SKM-1 treated with dmso at 0.1 percent for 144 hours (cell line): ENCODE measurements at regions not wholly inside any gene's neighbourhood (a gene's known extent, or its start where the extent isn't known, plus 50 kb on each side); places are given as distances from the start of the nearest gene placed in this dataset.
A peak's percentile ranks its signal among the peaks of the same experiment; 100 is the strongest.
"Not testable (repeated sequence)": the region's sequence is repeated elsewhere in the genome, so short reads cannot be mapped to it uniquely, and the experiment has no call there.

Source experiments
- DNase-seq: peaks from one replicate; lab custom pipeline; 2025; ENCODE audit not compliant: unreplicated experiment; lab: John Stamatoyannopoulos, UW

DNA sequence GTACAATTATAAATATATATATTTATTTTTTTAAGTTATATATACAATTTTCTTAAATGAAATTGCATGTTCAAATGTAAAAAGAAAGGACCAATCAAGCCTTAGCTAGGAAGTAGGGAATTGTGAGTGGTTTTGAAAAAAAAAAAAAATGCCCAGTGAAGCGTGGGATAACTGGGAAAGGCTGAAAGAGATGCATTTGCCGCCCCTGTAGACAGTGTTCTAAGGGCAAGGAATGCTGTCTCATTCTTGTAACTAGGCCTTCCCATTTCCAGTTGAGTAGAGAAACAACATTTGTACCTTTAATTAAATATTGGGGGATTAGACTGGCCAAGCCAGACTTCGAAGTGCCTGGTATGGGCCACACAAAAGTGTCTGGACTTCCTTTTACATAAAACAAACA lies 430.1 kb upstream of the SLC35B3 start:
- no peak for DNase-seq

DNA sequence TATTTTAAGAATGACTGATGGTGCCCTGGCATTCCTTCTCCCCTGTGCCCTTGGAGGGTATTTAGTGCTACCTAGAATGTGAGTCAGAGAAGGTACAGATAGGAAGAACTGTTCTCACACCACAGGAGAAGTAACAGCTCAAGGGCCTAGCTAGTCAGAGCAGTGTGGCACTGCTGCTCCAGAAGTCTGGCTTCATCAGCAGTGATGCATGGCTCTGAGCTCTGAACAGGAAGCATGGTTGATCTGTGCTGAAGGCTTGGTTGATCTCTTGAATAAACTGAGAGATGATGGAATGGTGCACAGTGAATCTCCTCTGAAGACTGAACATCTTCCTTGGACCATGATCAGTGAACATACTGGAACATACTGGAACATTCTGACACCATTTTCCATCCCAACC lies 425.3 kb upstream of the SLC35B3 start:
- DNase-seq = no peak

GRCh38 chr6:8859501-8859900 lies 424.2 kb upstream of the SLC35B3 start:
- DNase-seq = no peak

GRCh38 chr6:8858854-8859331 lies 423.5 kb upstream of the SLC35B3 start:
- no peak for DNase-seq

DNA sequence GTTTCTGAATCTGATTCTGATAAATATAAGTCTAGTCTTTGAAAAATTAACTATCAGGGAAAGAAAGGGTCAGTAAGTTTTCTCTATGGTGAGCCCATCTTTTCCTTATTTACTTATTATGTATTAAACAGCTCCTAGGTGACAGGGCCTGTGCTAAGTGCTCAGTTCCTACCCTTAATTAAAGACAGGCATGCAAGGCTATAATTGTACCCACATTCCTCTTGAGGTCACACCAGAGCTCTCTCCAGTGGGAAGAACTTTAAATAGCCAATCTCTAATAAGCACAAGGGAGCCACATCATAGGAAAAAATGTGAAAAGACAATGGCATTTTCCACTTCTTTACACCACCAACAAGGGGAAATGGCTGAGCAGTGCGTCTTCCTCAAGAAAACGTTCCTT lies 421.8 kb upstream of the SLC35B3 start:
- DNase-seq = no peak

GRCh38 chr6:8855411-8855810 lies 420.1 kb upstream of the SLC35B3 start:
- peak; percentile 41 for DNase-seq

- no peak for DNase-seq
These were observed 417.0 kb upstream of the SLC35B3 start for GRCh38 chr6:8852332-8852731.

- not testable (repeated sequence) for DNase-seq
These were observed 411.3 kb upstream of the SLC35B3 start for GRCh38 chr6:8846680-8847079.

GRCh38 chr6:8845690-8846089 lies 410.3 kb upstream of the SLC35B3 start:
- DNase-seq = no peak

GRCh38 chr6:8844968-8845367 lies 409.6 kb upstream of the SLC35B3 start:
- no peak for DNase-seq

DNA sequence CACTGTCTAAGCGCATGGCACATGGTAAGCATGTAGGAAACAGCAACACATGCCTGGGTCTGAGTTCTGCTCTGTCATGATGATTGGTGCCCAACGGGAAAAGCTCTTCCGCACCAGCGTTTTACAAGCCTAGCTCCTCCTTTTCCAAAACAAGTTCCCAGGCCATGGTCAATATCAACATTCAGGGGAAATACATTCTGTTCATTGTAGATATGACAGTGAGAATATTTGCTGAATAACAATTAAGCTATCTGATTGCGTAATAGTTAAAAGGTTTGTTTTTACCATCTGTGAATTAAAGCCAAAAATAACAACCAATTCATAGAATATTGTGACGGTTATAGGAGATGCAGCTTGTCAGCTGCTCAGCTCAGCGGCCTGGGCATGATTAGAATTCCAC lies 404.3 kb upstream of the SLC35B3 start:
- no peak for DNase-seq

- no peak for DNase-seq
These were observed 402.0 kb upstream of the SLC35B3 start for GRCh38 chr6:8837343-8837742.

DNA sequence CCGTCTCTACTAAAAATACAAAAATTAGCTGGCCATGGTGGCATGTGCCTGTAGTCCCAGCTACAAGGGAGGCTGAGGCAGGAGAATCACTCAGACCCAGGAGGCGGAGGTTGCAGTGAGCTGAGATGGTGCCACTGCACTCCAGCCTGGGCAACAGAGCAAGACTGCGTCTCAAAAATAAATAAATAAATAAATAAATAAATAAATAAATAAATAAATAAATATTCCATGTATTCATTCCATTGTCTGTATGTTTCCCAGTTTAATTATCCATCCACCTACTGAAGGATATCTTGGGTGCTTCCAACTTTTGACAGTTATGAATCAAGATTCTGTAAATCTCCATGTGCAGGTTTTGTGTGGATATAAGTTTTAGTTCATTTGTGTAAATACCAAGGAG lies 397.4 kb upstream of the SLC35B3 start:
- DNase-seq = not testable (repeated sequence)

DNA sequence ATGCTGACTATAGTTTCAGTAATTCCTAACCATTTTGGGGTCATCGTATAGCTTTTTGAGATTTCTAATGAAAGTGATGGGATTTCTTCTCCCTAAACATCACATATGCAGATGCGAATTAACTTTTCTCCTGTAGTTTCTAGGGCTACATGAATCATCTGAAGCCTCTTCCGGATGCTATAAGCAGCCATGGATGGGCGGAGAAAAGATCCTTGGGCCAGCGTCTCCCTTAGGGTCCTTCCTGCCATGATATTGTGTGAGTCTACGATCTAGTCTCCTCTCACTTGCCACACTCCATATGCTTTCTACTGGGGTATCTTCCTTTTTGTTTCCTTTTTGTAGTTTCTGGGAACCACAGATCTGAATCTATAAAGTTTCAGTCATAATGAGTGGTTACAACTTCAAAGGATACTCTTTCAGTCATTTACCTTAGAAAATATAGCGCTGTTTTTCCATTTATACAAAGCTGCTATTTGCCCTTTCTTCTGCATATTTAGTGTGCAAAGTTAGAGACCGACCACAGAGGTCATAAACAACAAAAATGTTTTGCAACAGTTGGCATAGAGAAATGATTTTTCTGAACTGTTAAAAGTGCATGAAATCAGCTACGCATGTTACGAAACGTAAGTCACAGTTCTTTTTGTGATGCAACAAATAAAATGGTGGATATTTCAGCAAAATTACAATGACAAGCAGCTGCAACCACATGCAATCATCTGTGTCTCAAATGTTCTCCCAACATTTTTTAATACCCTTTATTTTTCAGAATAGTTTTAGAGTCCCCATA lies 396.2 kb upstream of the SLC35B3 start:
- peak; percentile 60 for DNase-seq

GRCh38 chr6:8830794-8831193 lies 395.4 kb upstream of the SLC35B3 start:
- DNase-seq = no peak

DNA sequence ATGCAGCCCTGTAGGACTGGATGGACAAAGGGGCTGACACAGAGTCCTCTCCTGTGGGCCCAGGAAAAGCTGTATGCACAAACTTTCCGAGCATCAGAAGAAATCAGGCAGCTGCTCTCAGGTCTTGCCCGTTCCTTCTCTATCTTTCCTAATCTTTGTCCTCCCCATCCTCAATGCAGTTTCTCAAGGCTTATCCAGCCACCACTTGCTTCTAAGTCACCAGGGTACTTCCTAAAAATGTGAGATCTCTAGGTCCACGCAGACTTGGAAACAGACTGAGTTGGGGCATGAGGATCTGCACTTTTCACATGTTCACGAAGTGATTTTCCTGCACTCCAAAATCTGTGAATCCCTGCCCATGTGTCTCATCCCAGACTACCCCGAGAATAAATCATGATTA lies 394.5 kb upstream of the SLC35B3 start:
- DNase-seq = peak; percentile 15

DNA sequence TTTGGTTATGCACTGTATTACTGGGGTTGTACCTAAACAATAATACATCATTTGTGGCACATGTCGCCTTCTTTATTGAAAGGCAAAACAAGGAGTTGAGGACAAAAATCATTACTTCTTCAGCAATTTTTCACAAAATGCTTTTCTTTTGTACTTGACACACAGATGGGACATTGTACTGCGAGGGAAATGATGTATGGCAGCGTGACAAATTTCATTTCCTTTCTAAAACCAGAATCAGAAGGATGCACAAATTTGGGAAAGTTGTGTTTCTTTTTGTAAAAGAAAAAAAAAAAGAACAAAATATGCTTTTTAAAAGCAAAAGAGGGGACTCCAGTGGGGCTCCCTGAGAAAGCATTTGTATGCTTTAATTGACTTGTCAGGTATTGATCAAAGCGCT lies 394.0 kb upstream of the SLC35B3 start:
- DNase-seq = no peak

DNA sequence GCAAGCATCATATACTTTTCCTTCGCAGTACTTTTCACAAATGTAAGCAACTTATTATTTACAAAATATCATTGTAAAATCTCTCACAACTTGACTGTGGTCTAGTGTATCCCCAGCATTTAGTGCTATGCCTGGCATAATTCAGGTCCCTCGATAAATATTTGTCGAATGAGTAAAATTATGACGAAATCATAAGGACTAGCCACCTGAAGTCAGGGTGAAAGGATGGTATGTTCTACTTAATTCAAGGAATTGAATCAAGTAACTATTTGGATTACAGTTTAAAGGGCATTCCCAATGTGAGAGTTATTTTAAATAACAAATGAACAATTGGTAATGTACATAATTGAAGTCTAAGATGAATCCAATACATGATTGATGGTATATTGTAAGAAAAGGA lies 393.0 kb upstream of the SLC35B3 start:
- DNase-seq = no peak

GRCh38 chr6:8825726-8826125 lies 390.4 kb upstream of the SLC35B3 start:
- no peak for DNase-seq

DNA sequence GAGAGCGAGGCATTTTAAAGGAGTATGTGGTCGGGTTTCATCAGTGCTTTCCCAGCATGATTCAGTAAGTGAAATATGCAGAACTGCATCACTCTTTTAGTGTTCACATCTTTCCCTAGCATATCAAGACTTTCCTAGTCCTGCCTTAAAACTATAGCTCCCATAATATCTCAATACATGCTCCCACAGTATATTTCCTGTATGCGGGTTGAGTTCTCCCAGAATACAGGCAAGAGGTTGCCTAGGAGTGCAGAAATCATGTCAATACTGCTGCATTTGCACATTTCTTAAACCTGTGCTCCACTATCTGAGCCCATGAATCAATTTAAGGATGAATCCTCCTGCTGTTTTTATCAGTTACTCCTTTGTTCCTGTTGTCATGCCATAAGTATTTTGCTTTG lies 386.6 kb upstream of the SLC35B3 start:
- no peak for DNase-seq

GRCh38 chr6:8820313-8820712 lies 385.0 kb upstream of the SLC35B3 start:
- no peak for DNase-seq

- no peak for DNase-seq
These were observed 384.1 kb upstream of the SLC35B3 start for GRCh38 chr6:8819446-8819845.

GRCh38 chr6:8814440-8815000 lies 379.2 kb upstream of the SLC35B3 start:
- no peak for DNase-seq
